HuH-7 (cell line): ENCODE measurements at regions not wholly inside any gene's neighbourhood (a gene's known extent, or its start where the extent isn't known, plus 50 kb on each side); places are given as distances from the start of the nearest gene placed in this dataset.
A peak's percentile ranks its signal among the peaks of the same experiment; 100 is the strongest.
"Not testable (repeated sequence)": the region's sequence is repeated elsewhere in the genome, so short reads cannot be mapped to it uniquely, and the experiment has no call there.

Source experiments
- DNase-seq: peaks from one replicate; pipeline ENCODE4 v3.0.0; 2011; ENCODE audit warnings: low spot score

DNA sequence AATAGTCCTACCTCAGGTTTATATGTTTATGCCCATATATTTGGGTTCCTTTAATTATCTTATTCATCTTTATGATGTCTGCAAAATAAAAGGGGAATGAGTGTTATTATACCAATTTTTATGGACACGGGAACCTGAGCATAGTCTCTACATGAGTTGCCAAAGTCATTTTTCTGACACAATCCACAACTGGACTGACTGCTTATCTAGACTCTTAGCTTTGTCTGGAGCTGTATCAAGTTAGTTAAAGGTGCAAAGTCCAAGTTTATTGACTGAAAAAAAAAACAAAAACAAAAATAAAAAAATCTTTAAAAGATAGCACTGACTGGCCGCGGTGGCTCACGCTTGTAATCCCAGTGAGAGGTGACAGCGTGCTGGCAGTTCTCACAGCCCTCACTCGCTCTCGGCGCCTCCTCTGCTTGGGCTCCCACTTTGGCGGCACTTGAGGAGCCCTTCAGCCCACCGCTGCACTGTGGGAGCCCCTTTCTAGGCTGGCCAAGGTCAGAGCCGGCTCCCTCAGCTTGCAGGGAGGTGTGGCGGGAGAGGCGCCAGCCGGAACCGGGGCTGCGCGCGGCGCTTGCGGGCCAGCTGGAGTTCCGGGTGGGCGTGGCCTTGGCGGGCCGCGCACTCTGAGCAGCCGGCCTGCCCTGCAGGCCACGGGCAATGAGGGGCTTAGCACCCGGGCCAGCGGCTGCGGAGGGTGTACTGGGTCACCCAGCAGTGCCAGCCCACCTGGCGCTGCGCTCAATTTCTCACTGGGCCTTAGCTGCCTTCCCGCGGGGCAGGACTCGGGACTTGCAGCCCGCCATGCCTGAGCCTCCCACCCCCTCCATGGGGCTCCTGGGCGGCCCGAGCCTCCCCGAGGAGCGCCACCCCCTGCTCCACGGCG is 116.6 kb upstream of the MBNL1 start:
- DNase-seq = not testable (repeated sequence)

DNA sequence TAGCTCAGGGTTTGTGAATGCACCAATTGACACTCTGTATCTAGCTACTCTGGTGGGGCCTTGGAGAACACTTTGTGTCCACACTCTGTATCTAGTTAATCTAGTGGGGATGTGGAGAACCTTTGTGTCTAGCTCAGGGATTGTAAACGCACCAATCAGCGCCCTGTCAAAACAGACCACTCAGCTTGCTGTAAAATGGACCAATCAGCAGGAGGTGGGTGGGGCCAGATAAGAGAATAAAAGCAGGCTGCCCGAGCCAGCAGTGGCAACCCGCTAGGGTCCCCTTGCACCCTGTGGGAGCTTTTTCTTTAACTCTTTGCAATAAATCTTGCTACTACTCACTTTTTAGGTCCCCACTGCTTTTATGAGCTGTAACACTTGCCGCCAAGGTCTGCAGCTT is 115.6 kb upstream of the MBNL1 start:
- not testable (repeated sequence) for DNase-seq

GRCh38 chr3:152155246-152156020 is 113.3 kb upstream of the MBNL1 start:
- DNase-seq = no peak

DNA sequence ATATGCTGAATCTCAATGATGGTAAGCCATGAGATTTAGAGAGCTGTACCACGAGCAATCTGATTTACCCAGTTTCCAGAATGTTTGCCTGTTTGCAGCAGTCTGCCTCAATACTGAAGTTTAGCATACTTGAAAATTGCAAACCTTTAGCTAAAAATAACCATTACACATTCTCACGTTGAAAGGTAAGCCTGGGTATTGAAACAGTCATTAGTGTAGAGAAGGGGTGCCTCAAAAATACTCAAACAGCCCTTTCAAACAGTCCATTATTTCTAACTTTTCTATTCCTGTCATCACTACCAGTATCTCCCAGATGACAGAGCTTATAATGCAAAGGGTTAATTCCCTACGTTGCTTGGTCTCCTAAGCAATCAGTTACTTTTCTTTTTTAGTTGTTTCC is 111.8 kb upstream of the MBNL1 start:
- no peak for DNase-seq

DNA sequence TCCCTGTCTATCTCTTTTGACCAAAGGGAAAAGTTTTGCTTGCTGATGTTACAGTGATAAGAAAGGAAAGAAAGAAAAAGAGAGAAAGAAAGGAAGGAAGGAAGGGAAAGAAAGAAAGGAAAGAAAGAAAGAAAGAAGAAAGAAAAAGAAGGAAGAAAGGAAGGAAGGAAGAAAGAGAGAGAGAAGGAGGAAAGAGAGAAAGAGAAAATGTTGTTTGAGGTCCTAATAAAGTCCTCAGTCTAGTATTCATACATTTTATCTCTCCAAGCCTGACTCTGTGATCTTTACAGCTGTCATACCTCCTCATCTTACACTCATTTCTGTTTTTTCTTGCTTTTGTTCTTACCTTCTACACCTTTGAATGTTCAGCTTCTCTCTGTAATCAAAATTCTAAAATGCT is 111.4 kb upstream of the MBNL1 start:
- no peak for DNase-seq

GRCh38 chr3:152159328-152159727 is 109.4 kb upstream of the MBNL1 start:
- no peak for DNase-seq

GRCh38 chr3:152160350-152161011 is 108.2 kb upstream of the MBNL1 start:
- no peak for DNase-seq

DNA sequence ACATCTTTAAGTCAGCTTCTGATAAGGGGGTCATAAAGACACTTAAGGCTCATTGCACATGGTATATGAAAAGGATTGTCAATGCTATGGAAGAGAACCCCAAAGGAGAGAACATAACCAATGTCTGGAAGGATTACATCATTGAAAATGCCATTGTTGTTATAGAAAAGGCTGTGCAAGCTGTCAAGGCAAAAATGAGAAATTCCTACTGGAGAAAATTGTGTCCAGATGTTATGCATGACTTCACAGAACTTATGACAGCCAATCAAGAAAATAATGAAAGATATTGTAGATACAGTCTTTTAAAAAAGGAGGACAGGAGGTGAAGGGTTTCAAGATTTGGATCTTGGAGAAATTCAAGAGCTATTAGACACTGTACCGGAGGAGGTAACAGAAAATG is 96.3 kb upstream of the MBNL1 start:
- no peak for DNase-seq

DNA sequence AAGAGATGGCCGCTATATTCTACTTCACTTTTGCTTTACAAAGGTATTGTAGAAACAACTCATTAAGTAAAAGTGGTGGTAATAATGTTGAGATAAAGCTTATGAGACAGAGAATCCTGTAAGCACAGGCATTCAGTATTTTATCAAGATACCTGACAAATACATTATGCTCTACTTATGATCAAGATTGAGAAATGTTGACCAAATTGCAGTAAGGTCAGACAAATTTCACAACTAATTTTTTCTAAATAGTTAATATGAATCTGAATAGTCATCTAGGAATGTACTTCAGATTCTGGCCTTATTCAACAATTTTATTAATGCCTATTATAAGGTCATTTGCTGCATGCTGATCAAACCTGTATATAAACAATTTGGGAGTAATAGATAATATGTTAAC is 95.1 kb upstream of the MBNL1 start:
- DNase-seq = no peak

DNA sequence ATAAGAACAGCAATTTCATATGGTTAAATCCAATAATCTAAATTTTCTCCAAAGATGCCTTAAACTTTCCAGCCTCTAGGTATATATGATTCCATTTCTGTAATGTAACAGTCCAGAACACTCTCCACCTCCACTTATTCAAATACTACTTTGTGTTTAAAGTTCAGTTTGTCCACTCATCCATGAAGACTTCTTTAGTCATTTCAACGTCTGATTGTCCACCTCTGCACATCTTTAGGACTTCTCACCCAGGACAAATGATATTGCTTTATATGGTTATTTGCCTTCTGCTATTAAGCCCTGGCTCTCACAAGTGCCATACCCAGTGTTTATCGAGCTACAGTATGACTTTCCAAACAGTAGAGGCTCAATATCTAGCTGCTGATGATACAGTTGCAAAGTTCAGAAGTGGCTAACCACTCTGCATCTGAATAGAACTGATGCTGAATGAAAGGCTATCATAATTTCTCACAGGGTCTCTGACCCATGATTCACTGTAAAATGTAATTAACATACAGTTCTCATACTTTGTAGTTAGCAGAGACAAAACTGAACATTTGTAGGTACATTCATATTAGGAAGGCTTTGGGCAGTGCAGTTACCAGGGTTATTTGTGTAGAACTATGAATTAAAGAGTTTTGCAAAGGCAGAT is 93.7 kb upstream of the MBNL1 start:
- DNase-seq = no peak

GRCh38 chr3:152175528-152175889 is 93.2 kb upstream of the MBNL1 start:
- no peak for DNase-seq

- DNase-seq = no peak
Measured at GRCh38 chr3:152176241-152176640, 92.5 kb upstream of the MBNL1 start.

DNA sequence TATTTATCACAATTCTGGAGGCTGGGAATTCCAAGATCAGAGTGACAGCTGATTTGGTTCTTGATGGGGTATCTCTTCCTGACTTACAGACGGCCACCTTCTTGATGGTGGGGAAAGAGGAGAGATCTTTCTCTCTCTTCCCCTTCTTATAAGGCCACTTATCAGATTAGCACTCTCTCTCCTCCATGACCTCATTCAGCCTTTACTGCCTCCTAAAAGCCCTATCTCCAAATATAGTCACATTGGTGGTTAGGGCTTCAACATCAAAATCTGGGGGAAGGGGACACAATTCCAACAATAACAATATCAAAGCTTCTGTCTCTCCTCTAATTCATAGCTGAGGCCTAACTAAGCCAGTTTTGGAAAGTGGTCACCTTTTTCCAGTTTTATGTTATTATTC is 91.7 kb upstream of the MBNL1 start:
- no peak for DNase-seq

DNA sequence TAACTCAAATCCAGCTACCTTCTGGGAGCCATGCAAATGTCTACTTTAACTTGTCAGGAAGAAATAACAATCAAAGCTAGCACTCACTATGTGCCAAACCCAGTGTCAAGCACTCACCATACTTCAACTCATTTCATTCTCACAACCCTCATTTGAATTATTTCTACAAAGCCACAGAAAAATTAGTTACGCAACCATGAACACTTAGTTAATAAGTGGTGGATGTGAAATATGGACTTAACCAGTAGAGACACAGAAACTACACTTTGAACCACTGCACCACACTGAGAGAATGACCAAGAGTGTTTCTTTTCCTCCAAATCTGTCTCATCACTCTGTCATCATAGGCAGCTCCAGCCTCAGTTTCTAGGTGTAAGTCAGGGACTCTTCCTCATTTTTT is 91.0 kb upstream of the MBNL1 start:
- DNase-seq = no peak

DNA sequence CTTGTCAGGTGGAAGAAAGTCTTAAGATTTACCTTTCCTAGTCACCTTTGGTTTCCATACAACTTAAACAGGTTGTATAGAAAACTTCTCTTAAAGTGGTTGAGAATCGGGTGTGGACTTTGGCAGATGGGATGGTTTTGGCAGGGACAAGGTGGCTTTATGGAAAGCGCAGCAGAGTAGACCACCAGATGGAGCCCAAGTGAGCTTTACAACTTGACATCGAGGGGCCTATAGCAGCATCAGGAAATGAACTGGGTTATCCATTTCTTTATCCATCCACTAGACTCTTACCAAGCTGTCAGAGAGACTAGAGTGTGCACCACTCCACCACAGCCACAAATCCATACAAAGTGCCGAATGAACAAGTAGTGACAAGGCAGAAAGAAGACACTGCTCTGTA is 85.3 kb upstream of the MBNL1 start:
- DNase-seq = peak; percentile 5

DNA sequence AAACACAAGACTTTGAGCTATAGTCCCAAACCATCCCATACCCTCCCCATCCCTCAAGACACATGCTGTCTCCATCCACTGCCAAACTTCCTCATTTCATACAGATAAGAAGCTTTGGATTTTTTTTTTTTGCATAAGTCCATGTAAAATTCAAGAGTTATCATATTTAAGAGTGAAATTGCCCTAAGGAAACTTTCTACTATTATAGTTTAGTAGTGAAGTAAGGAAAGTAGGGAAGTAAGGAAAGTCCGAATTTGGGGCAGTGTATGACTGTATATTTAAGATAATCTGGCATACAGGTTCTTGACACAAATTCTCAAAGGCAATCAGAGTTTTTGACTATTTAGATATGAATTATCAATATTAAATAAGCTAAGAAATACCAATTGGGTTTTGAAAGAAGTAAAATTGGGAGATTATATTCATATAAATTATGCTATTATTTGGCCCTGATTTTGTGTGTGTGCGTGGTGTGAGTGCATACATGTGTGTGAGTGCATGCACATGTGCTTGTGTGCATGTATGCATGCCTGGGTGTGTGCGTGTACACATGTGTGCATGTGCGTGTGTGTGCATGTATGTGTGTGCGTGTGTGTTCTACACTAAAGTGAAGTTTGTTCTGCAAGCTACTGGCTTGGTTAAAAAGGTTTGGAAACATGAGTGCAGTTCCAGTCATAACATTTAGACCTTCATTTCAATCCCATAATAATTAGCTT is 83.6 kb upstream of the MBNL1 start:
- no peak for DNase-seq

DNA sequence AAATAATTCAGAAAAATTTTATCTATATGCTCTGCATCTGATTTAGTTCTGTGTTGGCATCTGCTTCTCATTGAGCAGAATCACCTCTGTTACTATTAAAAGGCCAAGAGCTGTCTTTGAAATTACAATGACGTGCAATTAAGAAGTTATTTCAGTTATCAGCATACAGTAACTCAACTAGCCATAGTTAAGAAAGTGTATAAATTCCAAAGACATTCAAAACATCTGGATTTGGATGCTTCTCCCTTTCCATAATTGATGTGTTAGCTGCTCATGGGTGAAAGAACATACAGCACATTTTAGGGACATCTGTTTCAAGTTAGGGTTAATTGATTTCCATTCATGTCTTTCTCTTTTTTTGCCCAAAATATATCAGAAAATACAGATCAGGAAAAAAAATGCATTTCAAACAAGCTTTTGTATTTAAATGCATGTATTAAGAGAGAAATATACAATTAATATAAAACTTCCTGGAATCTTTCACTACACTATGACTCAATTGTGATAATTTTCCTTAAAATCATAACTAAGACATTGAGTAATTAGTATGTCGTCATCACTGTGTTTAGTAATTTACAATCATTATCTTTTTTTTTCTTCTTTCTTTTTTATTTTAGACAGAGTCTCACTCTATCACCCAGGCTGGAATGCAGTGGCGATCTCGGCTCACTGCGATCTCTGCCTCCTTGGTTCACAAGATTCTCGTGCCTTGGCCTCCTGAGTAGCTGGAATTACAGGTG is 82.7 kb upstream of the MBNL1 start:
- DNase-seq = no peak

DNA sequence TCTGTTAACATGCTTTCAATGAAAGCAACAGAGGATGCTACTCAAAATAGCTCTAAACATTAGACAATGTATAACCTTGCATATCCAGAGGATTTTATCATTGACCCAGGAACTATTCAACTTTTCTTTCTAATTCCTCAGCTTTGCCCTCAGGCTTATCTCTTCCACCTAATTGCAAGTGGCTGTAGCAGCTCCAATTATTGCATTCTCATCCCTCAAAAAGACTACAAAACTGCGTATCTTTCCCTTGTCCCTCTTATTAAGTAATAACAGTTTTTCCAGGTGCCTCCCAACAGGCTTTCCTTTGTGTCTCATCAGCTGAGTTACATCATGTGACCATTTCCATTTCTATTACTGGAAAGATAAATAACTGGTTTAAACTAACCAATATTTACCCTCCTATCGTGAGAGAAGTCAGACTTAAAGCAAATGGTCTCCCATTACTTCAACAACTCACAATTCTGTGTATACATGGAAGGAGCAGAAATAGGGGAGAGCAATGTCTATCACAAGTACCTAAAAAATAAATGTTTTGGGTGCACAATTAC is 78.0 kb upstream of the MBNL1 start:
- no peak for DNase-seq

DNA sequence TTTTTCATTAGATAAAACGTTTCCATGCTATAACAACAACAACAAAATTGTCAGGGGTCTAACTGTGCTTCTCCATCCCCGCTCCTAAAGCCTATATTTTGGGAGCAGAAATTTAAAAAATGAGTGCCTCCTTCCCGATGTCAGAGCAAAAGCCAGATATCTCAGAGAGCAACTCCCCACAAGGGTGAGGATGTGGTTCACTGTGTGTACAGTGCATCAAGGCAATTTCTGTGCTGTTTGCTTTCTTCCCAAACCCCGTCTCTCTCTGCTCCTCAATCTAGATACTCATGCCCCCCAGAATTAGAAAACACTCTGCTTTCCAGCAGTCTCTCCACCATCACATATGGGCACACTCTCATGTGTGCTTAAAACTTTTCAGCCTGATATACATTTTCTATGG is 76.7 kb upstream of the MBNL1 start:
- DNase-seq = no peak

DNA sequence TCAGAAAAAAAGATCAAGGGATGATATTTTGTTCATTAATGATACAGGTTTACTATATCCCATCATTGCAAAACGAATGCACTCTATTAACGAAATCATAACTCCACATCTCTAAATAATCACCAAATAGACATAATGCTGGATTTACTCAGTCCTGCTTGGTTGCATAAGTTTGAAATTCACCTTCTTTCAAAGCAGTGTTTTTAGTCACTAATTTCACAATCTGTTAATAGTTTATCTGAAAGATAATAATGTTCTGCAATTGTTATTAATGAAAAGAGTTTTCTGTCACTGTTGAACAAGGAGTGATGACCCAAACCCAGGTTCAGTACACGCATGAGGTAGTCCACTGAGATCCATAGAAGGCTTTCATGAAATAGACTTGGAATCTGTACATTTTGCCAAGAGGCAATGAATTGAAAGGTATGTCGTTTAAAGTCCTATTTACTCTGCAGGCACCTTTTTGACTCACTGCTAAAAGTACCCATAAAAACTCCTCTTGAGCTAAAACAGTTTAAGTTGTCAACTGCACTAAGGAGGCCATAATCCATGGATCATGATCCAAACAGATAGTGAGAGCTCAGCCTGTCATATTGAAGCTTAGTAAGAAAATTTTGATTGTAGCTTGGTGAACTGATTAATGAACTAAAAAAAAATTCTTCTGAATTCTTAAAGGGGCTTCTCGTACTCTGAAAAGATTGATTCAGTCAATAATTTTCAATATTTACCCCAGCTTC is 75.6 kb upstream of the MBNL1 start:
- DNase-seq = no peak
